GM12878 (cell line): ENCODE measurements at regions not wholly inside any gene's neighbourhood (a gene's known extent, or its start where the extent isn't known, plus 50 kb on each side); places are given as distances from the start of the nearest gene placed in this dataset.

Source experiments
- ATAC-seq: fragments of 200-7000 bp; cut with Tn5 transposase; 3 replicates; pipeline ENCODE4 v1.9.1; 2020; ENCODE audit warnings: mild to moderate bottlenecking, moderate library complexity
- BruUV-seq: library from RNA; stranded (reverse); fragments of 400-500 nt; replicated peaks from 2 replicates; lab custom pipeline; 2021; lab: Mats Ljungman, UMichigan
- CTCF ChIA-PET: fragments of 300-600 bp; sonication (Branson Sonifier 250); formaldehyde crosslinking; extraction: SDS; loops from one replicate; lab custom pipeline; 2021; ENCODE audit warnings: inconsistent platforms; lab: Yijun Ruan, JAX
- POLR2A ChIA-PET: fragments of 350-600 bp; formaldehyde crosslinking; extraction: SDS; loops from one replicate; lab custom pipeline; 2021; ENCODE audit warnings: inconsistent platforms; lab: Charles Lee
- RAD21 ChIA-PET: fragments of 300-600 bp; sonication (Branson Sonifier 250); formaldehyde crosslinking; loops from one replicate; lab custom pipeline; 2023; ENCODE audit warnings: antibody characterized with exemption; ENCODE audit not compliant: unreplicated experiment; lab: Charles Lee
- SMC1A ChIA-PET: fragments of 300-600 bp; sonication (Branson Sonifier 250); formaldehyde crosslinking; loops from one replicate; lab custom pipeline; 2023; ENCODE audit not compliant: unreplicated experiment, uncharacterized antibody; lab: Charles Lee
- DNase-seq: peaks from one replicate; pipeline ENCODE4 v3.0.0-alpha.2; 2011; ENCODE audit warnings: low read depth, low spot score
- FAIRE-seq: peaks from 3 replicates; lab custom pipeline; 2011; peaks lifted over from hg19 to GRCh38; lab: Jason Lieb, UNC
- H2AFZ ChIP-seq: 2 replicates; pipeline ENCODE4 v1.6.0; 2011; ENCODE audit warnings: low read depth, low read length, control low read depth; ENCODE audit not compliant: control insufficient read depth
- H3K27ac ChIP-seq: 2 replicates; pipeline ENCODE4 v1.5.1; 2011; ENCODE audit warnings: control low read depth; ENCODE audit not compliant: control insufficient read depth, insufficient read depth
- H3K27me3 ChIP-seq, 2 experiments: replicated peaks in 1 of 2; 2 replicates each; pipeline versions ENCODE4 v1.6.0 to v1.6.1; 2011; ENCODE audit warnings: low read length in 1 of 2; ENCODE audit not compliant: control insufficient read depth in 2 of 2, insufficient read depth in 2 of 2
- H3K36me3 ChIP-seq, 2 experiments: 2 replicates each; pipeline ENCODE4 v1.5.1; 2011; ENCODE audit warnings: low read length in 1 of 2; ENCODE audit not compliant: control insufficient read depth in 2 of 2, insufficient read depth in 2 of 2
- H3K4me1 ChIP-seq: 2 replicates; pipeline ENCODE4 v1.6.1; 2011; ENCODE audit warnings: mild to moderate bottlenecking, low read length, moderate library complexity, mixed read lengths; ENCODE audit not compliant: control insufficient read depth, insufficient read depth
- H3K4me2 ChIP-seq: 2 replicates; pipeline ENCODE4 v1.6.0; 2011; ENCODE audit warnings: control low read depth; ENCODE audit not compliant: control insufficient read depth, insufficient read depth
- H3K4me3 ChIP-seq: fragments of 200-600 bp; sonication (generic); 2 replicates; pipeline ENCODE4 v1.5.1; 2016
- H3K79me2 ChIP-seq: 2 replicates; pipeline ENCODE4 v1.6.0; 2011; ENCODE audit warnings: low read length; ENCODE audit not compliant: control insufficient read depth, insufficient read depth
- H3K9ac ChIP-seq: 2 replicates; pipeline ENCODE4 v1.8.0; 2011; ENCODE audit warnings: low read length, control low read depth, mixed read lengths; ENCODE audit not compliant: control insufficient read depth, insufficient read depth
- H3K9me3 ChIP-seq: replicated peaks from 3 replicates; pipeline ENCODE4 v1.5.1; 2011; ENCODE audit warnings: mild to moderate bottlenecking, low read length; ENCODE audit not compliant: control insufficient read depth, insufficient read depth
- H4K20me1 ChIP-seq: 2 replicates; pipeline ENCODE4 v1.6.0; 2011; ENCODE audit not compliant: control insufficient read depth, insufficient read depth
- ATF7 ChIP-seq: fragments of 450-650 bp; IDR thresholded peaks from 2 replicates; pipeline ENCODE4 v1.6.1; 2016; ENCODE audit warnings: low read depth, mild to moderate bottlenecking
- CUX1 ChIP-seq: IDR thresholded peaks from 2 replicates; pipeline ENCODE4 v1.6.1; 2012; ENCODE audit warnings: improper control_type of control experiment, low read depth, low read length; ENCODE audit not compliant: insufficient replicate concordance
- E2F4 ChIP-seq: IDR thresholded peaks from 2 replicates; pipeline ENCODE4 v1.6.1; 2012; ENCODE audit warnings: low read depth, low read length, improper control_type of control experiment
- GATAD2B ChIP-seq: fragments of 450-650 bp; conservative IDR thresholded peaks from 2 replicates; pipeline ENCODE4 v1.6.1; 2017; ENCODE audit warnings: low read depth, mild to moderate bottlenecking, moderate library complexity
- MLLT1 ChIP-seq: fragments of 450-650 bp; IDR thresholded peaks from 2 replicates; pipeline ENCODE4 v1.6.1; 2016; ENCODE audit warnings: mild to moderate bottlenecking
- NFIC ChIP-seq: IDR thresholded peaks from 2 replicates; pipeline ENCODE4 v1.6.1; 2012; ENCODE audit warnings: low read depth, mild to moderate bottlenecking, inconsistent platforms, low read length, moderate library complexity
- SMC3 ChIP-seq: IDR thresholded peaks from 2 replicates; pipeline ENCODE4 v1.6.1; 2011; ENCODE audit warnings: low read length, improper control_type of control experiment, borderline replicate concordance
- SREBF2 ChIP-seq: IDR thresholded peaks from 2 replicates; pipeline ENCODE4 v1.6.1; 2012; ENCODE audit warnings: mild to moderate bottlenecking, low read length
- SRF ChIP-seq, 2 experiments: IDR thresholded peaks; 2 replicates each; pipeline ENCODE4 v1.6.1; 2011; ENCODE audit warnings: low read depth in 2 of 2, low read length in 2 of 2, mild to moderate bottlenecking in 1 of 2, moderate library complexity in 1 of 2
- TCF7 ChIP-seq: IDR thresholded peaks from 2 replicates; pipeline ENCODE4 v1.6.1; 2014; ENCODE audit warnings: antibody characterized with exemption, borderline replicate concordance
- YBX1 ChIP-seq: fragments of 450-650 bp; IDR thresholded peaks from 2 replicates; pipeline ENCODE4 v1.6.1; 2016; ENCODE audit warnings: antibody characterized with exemption
- ZZZ3 ChIP-seq: IDR thresholded peaks from 2 replicates; pipeline ENCODE4 v1.6.1; 2011; ENCODE audit warnings: low read depth; ENCODE audit not compliant: control insufficient read depth, insufficient read length
- WGBS: methylation state at CpG from one replicate; pipeline ENCODE4 v1.1.6; 2016; ENCODE audit warnings: low lambda C conversion rate; ENCODE audit not compliant: insufficient replicate concordance, insufficient coverage; ENCODE audit errors: missing lambda C conversion rate; 5-methylcytosine and 5-hydroxymethylcytosine counted together
- in situ Hi-C: fragments of 300-500 bp; cut with MboI; formaldehyde crosslinking; loops from 9 replicates; pipeline ENCODE4 v1.14.3; 2018; ENCODE audit warnings: mixed read lengths
- intact Hi-C: fragments of 100-400 bp; cut with micrococcal nuclease; formaldehyde crosslinking; loops from one replicate; pipeline ENCODE4 v1.14.2; 2022; ENCODE audit not compliant: unreplicated experiment
- TF ChIP-seq, protein P1 (sequence below): fragments of 450-650 bp; formaldehyde crosslinking; IDR thresholded peaks from 2 replicates; pipeline ENCODE4 v1.4.0; 2020; ENCODE audit warnings: mild to moderate bottlenecking, moderate library complexity

- ChIA-PET POLR2A (no interaction called here), SMC1A (no interaction called here), RAD21 (no interaction called here), CTCF (no interaction called here)
- H3K9ac ChIP-seq, result no peak overlapping the region
- no TSS peak for BruUV-seq
- no peak overlapping the region for H2AFZ ChIP-seq
- H3K27ac ChIP-seq, result no peak overlapping the region
- ATAC-seq (no peak), FAIRE-seq (no peak), DNase-seq (no peak)
- no peaks in the 10 kb centered on the region for H3K79me2 ChIP-seq
- no peaks in the 10 kb centered on the region for H3K4me1 ChIP-seq
- no peaks in the 10 kb centered on the region for H3K36me3 ChIP-seq
- WGBS, result 18% methylated on average over 2 of the region's 2 CpGs
- H3K9me3 ChIP-seq, result no peaks in the 10 kb centered on the region
- H3K27me3 ChIP-seq, result no peaks in the 10 kb centered on the region
- in situ Hi-C loops, result no loop called here
- intact Hi-C loops, result no loop called here
- no peak overlapping the region for H3K4me2 ChIP-seq
- no peaks in the 10 kb centered on the region for H4K20me1 ChIP-seq
- no peak overlapping the region for H3K4me3 ChIP-seq
- no peak for TF ChIP-seq SREBF2
- TF ChIP-seq SRF (IDR thresholded peaks at IDR 0.05; ENCODE audit: low read depth in 2 of 2, low read length in 2 of 2), result no peak
- no peak for TF ChIP-seq YBX1
- TF ChIP-seq, protein P1, sequence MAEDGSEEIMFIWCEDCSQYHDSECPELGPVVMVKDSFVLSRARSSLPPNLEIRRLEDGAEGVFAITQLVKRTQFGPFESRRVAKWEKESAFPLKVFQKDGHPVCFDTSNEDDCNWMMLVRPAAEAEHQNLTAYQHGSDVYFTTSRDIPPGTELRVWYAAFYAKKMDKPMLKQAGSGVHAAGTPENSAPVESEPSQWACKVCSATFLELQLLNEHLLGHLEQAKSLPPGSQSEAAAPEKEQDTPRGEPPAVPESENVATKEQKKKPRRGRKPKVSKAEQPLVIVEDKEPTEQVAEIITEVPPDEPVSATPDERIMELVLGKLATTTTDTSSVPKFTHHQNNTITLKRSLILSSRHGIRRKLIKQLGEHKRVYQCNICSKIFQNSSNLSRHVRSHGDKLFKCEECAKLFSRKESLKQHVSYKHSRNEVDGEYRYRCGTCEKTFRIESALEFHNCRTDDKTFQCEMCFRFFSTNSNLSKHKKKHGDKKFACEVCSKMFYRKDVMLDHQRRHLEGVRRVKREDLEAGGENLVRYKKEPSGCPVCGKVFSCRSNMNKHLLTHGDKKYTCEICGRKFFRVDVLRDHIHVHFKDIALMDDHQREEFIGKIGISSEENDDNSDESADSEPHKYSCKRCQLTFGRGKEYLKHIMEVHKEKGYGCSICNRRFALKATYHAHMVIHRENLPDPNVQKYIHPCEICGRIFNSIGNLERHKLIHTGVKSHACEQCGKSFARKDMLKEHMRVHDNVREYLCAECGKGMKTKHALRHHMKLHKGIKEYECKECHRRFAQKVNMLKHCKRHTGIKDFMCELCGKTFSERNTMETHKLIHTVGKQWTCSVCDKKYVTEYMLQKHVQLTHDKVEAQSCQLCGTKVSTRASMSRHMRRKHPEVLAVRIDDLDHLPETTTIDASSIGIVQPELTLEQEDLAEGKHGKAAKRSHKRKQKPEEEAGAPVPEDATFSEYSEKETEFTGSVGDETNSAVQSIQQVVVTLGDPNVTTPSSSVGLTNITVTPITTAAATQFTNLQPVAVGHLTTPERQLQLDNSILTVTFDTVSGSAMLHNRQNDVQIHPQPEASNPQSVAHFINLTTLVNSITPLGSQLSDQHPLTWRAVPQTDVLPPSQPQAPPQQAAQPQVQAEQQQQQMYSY (CRISPR knock-in tag), result no peak
- no peak for TF ChIP-seq E2F4
- TF ChIP-seq SMC3, result no peak
- no peak for TF ChIP-seq TCF7
- no peak for TF ChIP-seq ZZZ3
- no peak for TF ChIP-seq NFIC
- no peak for TF ChIP-seq CUX1
- no peak for TF ChIP-seq ATF7
- no peak for TF ChIP-seq GATAD2B
- no peak for TF ChIP-seq MLLT1
Observed at GRCh38 chr9:74355107-74355506, 142.0 kb upstream of the RORB start.
